SK-N-SH (cell line): ENCODE measurements at regions not wholly inside any gene's neighbourhood (a gene's known extent, or its start where the extent isn't known, plus 50 kb on each side); places are given as distances from the start of the nearest gene placed in this dataset.
A peak's percentile ranks its signal among the peaks of the same experiment; 100 is the strongest.

Experiments
- CTCF ChIA-PET: fragments of 300-600, 350-600 bp; formaldehyde crosslinking; extraction: SDS; loops from one replicate; lab custom pipeline; 2021; lab: Yijun Ruan, JAX
- POLR2A ChIA-PET: fragments of 350-600 bp; sonication (Branson Sonifier 250); formaldehyde crosslinking; extraction: SDS; loops from one replicate; lab custom pipeline; 2020; ENCODE audit warnings: antibody characterized with exemption, inconsistent platforms; lab: Yijun Ruan, JAX
- DNase-seq: peaks from one replicate; pipeline ENCODE4 v3.0.0; 2012
- H2AFZ ChIP-seq: fragments of 200-600 bp; sonication (generic); 2 replicates; pipeline ENCODE4 v1.8.1; 2016; ENCODE audit warnings: antibody characterized with exemption, mild to moderate bottlenecking, low read depth
- H3F3A ChIP-seq: fragments of 200-600 bp; sonication (generic); replicated peaks from 2 replicates; pipeline ENCODE3; 2016; ENCODE audit warnings: antibody characterized with exemption, mild to moderate bottlenecking; ENCODE audit not compliant: insufficient read depth
- H3K27ac ChIP-seq, 2 experiments: fragments of 200-500 bp in 1 of 2; fragments of 200-600 bp in 1 of 2; sonication (Bioruptor generic) in 1 of 2; sonication (generic), shearing (Covaris generic) in 1 of 2; 2 replicates each; pipeline versions ENCODE4 v1.5.1 to v1.6.1; 2014 to 2016; ENCODE audit warnings: low read depth in 2 of 2, inconsistent platforms in 1 of 2, low read length in 1 of 2, mild to moderate bottlenecking in 1 of 2, mixed read lengths in 1 of 2
- H3K27me3 ChIP-seq: fragments of 200-600 bp; sonication (generic), shearing (Covaris generic); 2 replicates; pipeline ENCODE4 v1.6.1; 2016; ENCODE audit warnings: mixed run types; ENCODE audit not compliant: insufficient read depth
- H3K36me3 ChIP-seq, 2 experiments: fragments of 200-500 bp in 1 of 2; fragments of 200-600 bp in 1 of 2; sonication (Bioruptor generic) in 1 of 2; sonication (generic) in 1 of 2; replicated peaks in 1 of 2; 2 replicates each; pipeline versions ENCODE3 to v1.5.1; 2014 to 2016; ENCODE audit warnings: low read length in 1 of 2, mild to moderate bottlenecking in 1 of 2; ENCODE audit not compliant: insufficient read depth in 2 of 2, control insufficient read depth in 1 of 2
- H3K4me1 ChIP-seq, 2 experiments: fragments of 200-500 bp in 1 of 2; fragments of 200-600 bp in 1 of 2; sonication (Bioruptor generic) in 1 of 2; sonication (generic), shearing (Covaris generic) in 1 of 2; 2 replicates each; pipeline versions ENCODE4 v1.5.1 to v1.6.1; 2014 to 2016; ENCODE audit warnings: low read depth in 1 of 2, low read length in 1 of 2, mixed run types in 1 of 2; ENCODE audit not compliant: insufficient read depth in 2 of 2, control insufficient read depth in 1 of 2
- H3K4me2 ChIP-seq: fragments of 200-600 bp; sonication (generic), shearing (Covaris generic); 2 replicates; pipeline ENCODE4 v1.6.1; 2017; ENCODE audit warnings: mixed run types
- H3K4me3 ChIP-seq, 2 experiments: fragments of 200-500 bp in 1 of 2; fragments of 200-600 bp in 1 of 2; sonication (Bioruptor generic) in 1 of 2; sonication (generic), shearing (Covaris generic) in 1 of 2; 2 replicates each; pipeline versions ENCODE4 v1.5.1 to v1.8.1; 2014 to 2016; ENCODE audit warnings: low read depth in 2 of 2, inconsistent platforms in 1 of 2, low read length in 1 of 2, mild to moderate bottlenecking in 1 of 2, mixed read lengths in 1 of 2, moderate library complexity in 1 of 2
- H3K79me2 ChIP-seq: fragments of 200-600 bp; sonication (generic); 2 replicates; pipeline ENCODE4 v1.8.1; 2017; ENCODE audit warnings: mild to moderate bottlenecking; ENCODE audit not compliant: insufficient read depth
- H3K9ac ChIP-seq: fragments of 200-600 bp; sonication (generic); 2 replicates; pipeline ENCODE4 v1.6.1; 2017; ENCODE audit warnings: mixed run types
- H3K9me2 ChIP-seq: fragments of 200-600 bp; sonication (generic); 2 replicates; pipeline ENCODE4 v1.6.1; 2017; ENCODE audit warnings: mixed run types
- H3K9me3 ChIP-seq: fragments of 200-600 bp; sonication (generic); 2 replicates; pipeline ENCODE4 v1.6.1; 2017; ENCODE audit warnings: mixed run types, mild to moderate bottlenecking, moderate library complexity
- H4K20me1 ChIP-seq: fragments of 200-600 bp; sonication (generic); 2 replicates; pipeline ENCODE4 v1.6.1; 2017; ENCODE audit warnings: mild to moderate bottlenecking, mixed run types; ENCODE audit not compliant: insufficient read depth
- CHD2 ChIP-seq: fragments of 150-350 bp; IDR thresholded peaks from 2 replicates; pipeline ENCODE4 v1.6.1; 2018; ENCODE audit warnings: low read length; ENCODE audit not compliant: partially characterized antibody
- GABPA ChIP-seq: IDR thresholded peaks from 2 replicates; pipeline ENCODE4 v1.4.0; 2012; ENCODE audit warnings: low read depth, mild to moderate bottlenecking
- GATA2 ChIP-seq: sonication (generic); formaldehyde crosslinking; IDR thresholded peaks from 2 replicates; pipeline ENCODE4 v1.5.0; 2020; ENCODE audit warnings: mild to moderate bottlenecking, missing genetic modification reagents
- MEF2A ChIP-seq: IDR thresholded peaks from 2 replicates; pipeline ENCODE4 v1.4.0; 2012; ENCODE audit warnings: low read depth, borderline replicate concordance
- MXI1 ChIP-seq: IDR thresholded peaks from 2 replicates; pipeline ENCODE4 v1.6.1; 2012; ENCODE audit warnings: mild to moderate bottlenecking, low read depth, low read length, improper control_type of control experiment
- NFIC ChIP-seq: IDR thresholded peaks from 2 replicates; pipeline ENCODE4 v1.4.0; 2012; ENCODE audit warnings: borderline replicate concordance
- NRF1 ChIP-seq: IDR thresholded peaks from 2 replicates; pipeline ENCODE4 v1.6.1; 2012; ENCODE audit warnings: low read depth, mild to moderate bottlenecking, low read length
- PBX3 ChIP-seq: IDR thresholded peaks from 2 replicates; pipeline ENCODE4; 2012
- RAD21 ChIP-seq: IDR thresholded peaks from 2 replicates; pipeline ENCODE4 v1.6.1; 2012; ENCODE audit warnings: mild to moderate bottlenecking, low read length
- RCOR1 ChIP-seq: fragments of 150-350 bp; IDR thresholded peaks from 2 replicates; pipeline ENCODE4 v1.6.1; 2017; ENCODE audit warnings: antibody characterized with exemption, low read length
- RFX5 ChIP-seq: IDR thresholded peaks from 2 replicates; pipeline ENCODE4 v1.6.1; 2012; ENCODE audit warnings: mild to moderate bottlenecking, improper control_type of control experiment, low read length
- TCF12 ChIP-seq: IDR thresholded peaks from 2 replicates; pipeline ENCODE4 v1.4.0; 2012
- TEAD4 ChIP-seq: IDR thresholded peaks from 2 replicates; pipeline ENCODE4 v1.4.0; 2012; ENCODE audit warnings: mild to moderate bottlenecking, borderline replicate concordance; ENCODE audit not compliant: insufficient read depth
- USF1 ChIP-seq: IDR thresholded peaks from 2 replicates; pipeline ENCODE4 v1.4.0; 2012; ENCODE audit warnings: low read depth, borderline replicate concordance
- USF2 ChIP-seq: fragments of 150-350 bp; IDR thresholded peaks from 2 replicates; pipeline ENCODE4 v1.6.1; 2017; ENCODE audit warnings: antibody characterized with exemption, low read length, low read depth, borderline replicate concordance
- YY1 ChIP-seq: IDR thresholded peaks from 2 replicates; pipeline ENCODE4 v1.4.0; 2012; ENCODE audit warnings: low read depth, mild to moderate bottlenecking
- ZBTB33 ChIP-seq: IDR thresholded peaks from 2 replicates; pipeline ENCODE4 v1.4.0; 2012; ENCODE audit warnings: low read depth, borderline replicate concordance
- WGBS: methylation state at CpG from one replicate; pipeline ENCODE4 v1.1.6; 2017; ENCODE audit warnings: low lambda C conversion rate; 5-methylcytosine and 5-hydroxymethylcytosine counted together

- no peak for TF ChIP-seq YY1
- no peak for TF ChIP-seq NRF1
- peak; percentile 59 for TF ChIP-seq CHD2
- peak; percentile 70; the same call in 1 of the 2 replicates for TF ChIP-seq ZBTB33
- TF ChIP-seq RCOR1 = peak; percentile 42; the same call in 1 of the 2 replicates
- TF ChIP-seq GABPA = no peak
- TF ChIP-seq GATA2 (CRISPR knock-in tag) = peak; percentile 84
- 0 out of 2 replicates have a peak, but pooled peaks have one; percentile 28 for TF ChIP-seq USF1
- TF ChIP-seq TCF12 = peak; percentile 98
Observed at GRCh38 chr17:72270273-72270924, 149.6 kb downstream of the SOX9 start (continued).

GRCh38 chr17:72271603-72272002 lies 150.8 kb downstream of the SOX9 start:
- DNase-seq = no peak
- TF ChIP-seq MXI1 = no peak
- no peak for TF ChIP-seq RFX5
- TF ChIP-seq NFIC = no peak
- TF ChIP-seq TEAD4 = no peak
- no peak for TF ChIP-seq RCOR1
- TF ChIP-seq MEF2A = no peak
- TF ChIP-seq PBX3 = no peak
- TF ChIP-seq USF2 = no peak
- no peak for TF ChIP-seq RAD21
- TF ChIP-seq CHD2 = no peak
- no peak for TF ChIP-seq USF1
- H3K9me2 ChIP-seq = no peaks in the 10 kb centered on the region
- H3K79me2 ChIP-seq = no peaks in the 10 kb centered on the region
- H3K27me3 ChIP-seq = no peaks in the 10 kb centered on the region
- no peaks in the 10 kb centered on the region for H4K20me1 ChIP-seq
- no peak overlapping the region for H3K27ac ChIP-seq
- H3K4me1 ChIP-seq = peaks cover 5 to 24% of the 10 kb centered on the region in 2 experiments; a peak in 3 of 4 replicates
- no peak overlapping the region for H2AFZ ChIP-seq
- no peaks in the 10 kb centered on the region for H3K9me3 ChIP-seq
- H3K4me2 ChIP-seq = no peak overlapping the region
- no peak overlapping the region for H3K9ac ChIP-seq
- ChIA-PET POLR2A (interaction anchor here (0.7 kb wide), 1 partner anchor 219 kb away, joined by 4 read pairs; no protein-coding TSS in a partner anchor), CTCF (interaction anchor here (1.2 to 1.7 kb wide), 2 partner anchors 12 to 268 kb away, joined by 3 read pairs; no protein-coding TSS in a partner anchor)
- peaks cover 6% of the 10 kb centered on the region for H3F3A ChIP-seq
- H3K36me3 ChIP-seq = no peaks in the 10 kb centered on the region
- no peak overlapping the region for H3K4me3 ChIP-seq
- 91% methylated on average over 1 of the region's 1 CpG for WGBS
